ENCODE measurements at regions not wholly inside any gene's neighbourhood (a gene's known extent, or its start where the extent isn't known, plus 50 kb on each side); places are given as distances from the start of the nearest gene placed in this dataset.

DNA sequence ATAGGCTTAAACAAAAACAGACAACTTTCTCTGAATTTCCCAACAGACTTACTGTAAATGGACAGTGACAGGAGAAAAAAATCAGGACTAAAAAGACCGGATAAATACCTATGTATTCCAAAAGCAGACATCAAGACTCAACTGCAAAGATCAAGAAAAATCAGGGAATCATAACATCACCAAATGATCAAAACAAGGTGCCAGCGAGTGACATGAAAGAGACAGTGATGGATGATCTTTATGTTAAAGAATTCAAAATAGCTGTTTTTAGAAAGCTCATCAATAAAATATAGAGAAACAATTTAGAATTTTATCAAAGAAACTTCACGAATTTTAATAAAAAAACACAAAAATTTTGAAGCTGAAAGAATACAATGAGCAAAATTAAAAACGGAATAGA lies 952.5 kb upstream of the ATXN7L3B start:
- Histone ChIP-seq H2AK5ac (ENCODE audit: low read depth, low read length) (no peak overlapping the region), H4K5ac (ENCODE audit: insufficient read length, low read depth, low read length) (no peak overlapping the region), H3K9me3 (ENCODE audit: insufficient read depth in 2 of 2, low read depth in 1 of 2, low read length in 1 of 2) (no peaks in the 10 kb centered on the region), H3K79me1 (ENCODE audit: low read depth, low read length) (no peaks in the 10 kb centered on the region), H3K79me2 (ENCODE audit: control insufficient read depth in 1 of 2, insufficient read depth in 2 of 2, low read length in 2 of 2) (no peaks in the 10 kb centered on the region), H2BK12ac (ENCODE audit: low read depth, low read length) (no peak overlapping the region), H4K20me1 (replicated peaks in 1 of 2; ENCODE audit: control insufficient read depth in 1 of 2, insufficient read depth in 2 of 2, low read length in 2 of 2) (no peaks in the 10 kb centered on the region), H3K56ac (replicated peaks; ENCODE audit: insufficient read length, low read depth, low read length) (no peak overlapping the region), H3K4ac (replicated peaks; ENCODE audit: insufficient read length, low read depth, low read length) (no peak overlapping the region), H3K27ac (ENCODE audit: low read depth, low read length) (no peak overlapping the region), H2AFZ (ENCODE audit: low read length) (no peak overlapping the region), H4K91ac (replicated peaks; ENCODE audit: insufficient read length, low read length) (no peak overlapping the region), H2BK15ac (ENCODE audit: low read length) (no peak overlapping the region), H4K8ac (ENCODE audit: extremely low read depth, insufficient read depth, low read length) (no peak overlapping the region), H3K4me1 (replicated peaks in 1 of 4; ENCODE audit: control insufficient read depth in 3 of 4, insufficient read depth in 4 of 4, low read length in 3 of 4) (no peaks in the 10 kb centered on the region), H3K4me3 (ENCODE audit: extremely low read depth in 1 of 4, insufficient read depth in 2 of 4, low read depth in 3 of 4, low read length in 4 of 4) (no peak overlapping the region), H3K27me3 (replicated peaks in 1 of 4; ENCODE audit: control insufficient read depth in 3 of 4, extremely low read depth in 1 of 4, insufficient read depth in 3 of 4, low read length in 3 of 4) (no peaks in the 10 kb centered on the region), H3K14ac (ENCODE audit: insufficient read length) (no peak overlapping the region), H3K9ac (replicated peaks in 1 of 4; ENCODE audit: extremely low read depth in 1 of 4, low read depth in 3 of 4, low read length in 3 of 4) (no peak overlapping the region), H3K4me2 (ENCODE audit: insufficient read depth in 1 of 2, low read depth in 2 of 2, low read length in 2 of 2) (no peak overlapping the region), H3K23ac (ENCODE audit: insufficient read length) (no peak overlapping the region), H2BK20ac (ENCODE audit: low read length) (no peak overlapping the region), H2BK120ac (replicated peaks; ENCODE audit: low read depth, low read length) (no peak overlapping the region), H3K36me3 (ENCODE audit: control insufficient read depth in 2 of 4, insufficient read depth in 4 of 4, low read length in 3 of 4) (no peaks in the 10 kb centered on the region), H3K18ac (ENCODE audit: extremely low read depth, low read length) (no peak overlapping the region), H3K23me2 (ENCODE audit: low read depth, low read length) (no peaks in the 10 kb centered on the region), H2BK5ac (ENCODE audit: low read depth, low read length) (no peak overlapping the region)
- DNase-seq (ENCODE audit: low read depth in 1 of 2, low spot score in 2 of 2) (no peak), FAIRE-seq (no peak)
- ChIA-PET POLR2A (ENCODE audit: partially characterized antibody) (no interaction called here), CTCF (ENCODE audit: partially characterized antibody) (no interaction called here)
- WGBS, 2 experiments (ENCODE audit: extremely low coverage in 1 of 2, insufficient coverage in 1 of 2, insufficient read length in 1 of 2, insufficient replicate concordance in 2 of 2, low coverage in 1 of 2, low lambda C conversion rate in 2 of 2, missing lambda C conversion rate in 1 of 2), result 88% methylated on average over 4 of the region's 4 CpGs; no CpG with 5 or more reads in 1 of the 2 experiments
- TF ChIP-seq, protein P1, sequence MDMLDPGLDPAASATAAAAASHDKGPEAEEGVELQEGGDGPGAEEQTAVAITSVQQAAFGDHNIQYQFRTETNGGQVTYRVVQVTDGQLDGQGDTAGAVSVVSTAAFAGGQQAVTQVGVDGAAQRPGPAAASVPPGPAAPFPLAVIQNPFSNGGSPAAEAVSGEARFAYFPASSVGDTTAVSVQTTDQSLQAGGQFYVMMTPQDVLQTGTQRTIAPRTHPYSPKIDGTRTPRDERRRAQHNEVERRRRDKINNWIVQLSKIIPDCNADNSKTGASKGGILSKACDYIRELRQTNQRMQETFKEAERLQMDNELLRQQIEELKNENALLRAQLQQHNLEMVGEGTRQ (IDR thresholded peaks at IDR 0.05; ENCODE audit: low read length), result no peak
- TF ChIP-seq YY1 (IDR thresholded peaks at IDR 0.05; ENCODE audit: low read depth, low read length) (no peak), HDAC2 (IDR thresholded peaks at IDR 0.05; ENCODE audit: borderline replicate concordance in 1 of 2, low read depth in 2 of 2, low read length in 2 of 2) (no peak), CHD1 (IDR thresholded peaks at IDR 0.05; ENCODE audit: low read depth, low read length) (no peak), NRF1 (IDR thresholded peaks at IDR 0.05; ENCODE audit: low read depth, low read length) (no peak), CHD2 (IDR thresholded peaks at IDR 0.05; ENCODE audit: low read length) (no peak), SIX5 (IDR thresholded peaks at IDR 0.05; ENCODE audit: low read depth, low read length) (no peak), KDM4A (IDR thresholded peaks at IDR 0.05; ENCODE audit: low read depth, low read length, severe bottlenecking) (no peak), GTF2F1 (IDR thresholded peaks at IDR 0.05; ENCODE audit: borderline replicate concordance, low read depth, low read length) (no peak), SUZ12 (IDR thresholded peaks at IDR 0.05; ENCODE audit: low read length) (no peak)
- TF ChIP-seq, protein P2, sequence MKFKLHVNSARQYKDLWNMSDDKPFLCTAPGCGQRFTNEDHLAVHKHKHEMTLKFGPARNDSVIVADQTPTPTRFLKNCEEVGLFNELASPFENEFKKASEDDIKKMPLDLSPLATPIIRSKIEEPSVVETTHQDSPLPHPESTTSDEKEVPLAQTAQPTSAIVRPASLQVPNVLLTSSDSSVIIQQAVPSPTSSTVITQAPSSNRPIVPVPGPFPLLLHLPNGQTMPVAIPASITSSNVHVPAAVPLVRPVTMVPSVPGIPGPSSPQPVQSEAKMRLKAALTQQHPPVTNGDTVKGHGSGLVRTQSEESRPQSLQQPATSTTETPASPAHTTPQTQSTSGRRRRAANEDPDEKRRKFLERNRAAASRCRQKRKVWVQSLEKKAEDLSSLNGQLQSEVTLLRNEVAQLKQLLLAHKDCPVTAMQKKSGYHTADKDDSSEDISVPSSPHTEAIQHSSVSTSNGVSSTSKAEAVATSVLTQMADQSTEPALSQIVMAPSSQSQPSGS (IDR thresholded peaks at IDR 0.05; ENCODE audit: low read length), result no peak
- TF ChIP-seq, protein P3, sequence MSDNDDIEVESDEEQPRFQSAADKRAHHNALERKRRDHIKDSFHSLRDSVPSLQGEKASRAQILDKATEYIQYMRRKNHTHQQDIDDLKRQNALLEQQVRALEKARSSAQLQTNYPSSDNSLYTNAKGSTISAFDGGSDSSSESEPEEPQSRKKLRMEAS (IDR thresholded peaks at IDR 0.05), result no peak

Measured in H1 (cell line).